ENCODE measurements at regions not wholly inside any gene's neighbourhood (a gene's known extent, or its start where the extent isn't known, plus 50 kb on each side); places are given as distances from the start of the nearest gene placed in this dataset.

DNA sequence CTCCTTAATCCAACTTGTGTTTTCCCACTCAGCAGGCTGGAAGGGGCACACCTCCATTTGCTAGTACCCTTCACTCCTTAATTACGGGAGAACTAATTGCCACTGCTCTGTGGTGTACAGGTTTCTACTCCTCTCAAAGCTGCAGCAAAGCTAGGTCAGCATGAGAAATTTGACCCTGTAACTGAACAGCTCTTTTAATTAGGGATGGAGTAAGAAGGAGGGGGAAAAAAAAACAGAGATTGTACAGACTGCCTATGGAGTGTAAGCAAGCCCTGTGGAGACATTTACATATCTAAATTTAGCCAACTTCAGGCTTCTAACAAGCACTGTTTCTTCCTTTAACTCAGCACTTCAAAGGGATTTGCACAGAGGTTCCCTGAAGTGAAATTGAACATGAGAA is 629.7 kb upstream of the SETBP1 start:
- DNase-seq (no peak), ATAC-seq (no peak)
- Histone ChIP-seq H3K27me3 (ENCODE audit: insufficient read depth in 3 of 3, low read length in 2 of 3) (no peaks in the 10 kb centered on the region), H3K36me3 (ENCODE audit: insufficient read depth in 1 of 2, low read depth in 1 of 2) (no peaks in the 10 kb centered on the region), H3K27ac (no peak overlapping the region), H3K4me3 (no peak overlapping the region), H3K4me1 (peaks cover 14% of the 10 kb centered on the region), H3K9me3 (no peaks in the 10 kb centered on the region)
- TF ChIP-seq, protein P1, sequence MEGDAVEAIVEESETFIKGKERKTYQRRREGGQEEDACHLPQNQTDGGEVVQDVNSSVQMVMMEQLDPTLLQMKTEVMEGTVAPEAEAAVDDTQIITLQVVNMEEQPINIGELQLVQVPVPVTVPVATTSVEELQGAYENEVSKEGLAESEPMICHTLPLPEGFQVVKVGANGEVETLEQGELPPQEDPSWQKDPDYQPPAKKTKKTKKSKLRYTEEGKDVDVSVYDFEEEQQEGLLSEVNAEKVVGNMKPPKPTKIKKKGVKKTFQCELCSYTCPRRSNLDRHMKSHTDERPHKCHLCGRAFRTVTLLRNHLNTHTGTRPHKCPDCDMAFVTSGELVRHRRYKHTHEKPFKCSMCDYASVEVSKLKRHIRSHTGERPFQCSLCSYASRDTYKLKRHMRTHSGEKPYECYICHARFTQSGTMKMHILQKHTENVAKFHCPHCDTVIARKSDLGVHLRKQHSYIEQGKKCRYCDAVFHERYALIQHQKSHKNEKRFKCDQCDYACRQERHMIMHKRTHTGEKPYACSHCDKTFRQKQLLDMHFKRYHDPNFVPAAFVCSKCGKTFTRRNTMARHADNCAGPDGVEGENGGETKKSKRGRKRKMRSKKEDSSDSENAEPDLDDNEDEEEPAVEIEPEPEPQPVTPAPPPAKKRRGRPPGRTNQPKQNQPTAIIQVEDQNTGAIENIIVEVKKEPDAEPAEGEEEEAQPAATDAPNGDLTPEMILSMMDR (IDR thresholded peaks at IDR 0.05) = no peak
- intact Hi-C loops (cut with DNase I) = no loop called here
- 31 to 50% (median 37%) methylated on average over 1 of the region's 1 CpG for WGBS, 3 donors

DNA sequence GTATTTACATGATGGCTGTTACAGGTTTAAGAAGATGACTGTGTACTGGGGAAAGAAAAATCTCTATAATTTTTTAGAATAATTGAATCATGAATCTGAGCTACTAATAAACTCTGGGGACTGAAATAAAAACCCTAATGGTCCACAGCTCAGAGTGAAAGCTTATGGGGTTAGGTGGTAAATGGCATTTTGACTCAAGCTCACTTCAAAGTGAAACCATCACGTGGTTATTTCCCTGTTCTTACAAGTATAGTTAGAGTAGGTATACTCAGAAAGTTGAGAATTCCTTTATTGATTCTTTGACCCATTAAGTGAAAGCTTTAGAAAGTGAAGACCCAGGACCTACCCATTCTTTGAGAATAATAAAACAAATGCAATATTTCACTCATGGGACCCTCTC is 626.2 kb upstream of the SETBP1 start:
- no peaks in the 10 kb centered on the region for H3K27me3 ChIP-seq (ENCODE audit: insufficient read depth in 3 of 3, low read length in 2 of 3)
- no peaks in the 10 kb centered on the region for H3K36me3 ChIP-seq (ENCODE audit: insufficient read depth in 1 of 2, low read depth in 1 of 2)
- ATAC-seq = no peak
- DNase-seq = no peak
- H3K4me1 ChIP-seq = peaks cover 14% of the 10 kb centered on the region
- intact Hi-C loops (cut with DNase I) = no loop called here
- 40 to 63% (median 51%) methylated on average over 1 of the region's 1 CpG for WGBS, 3 donors
- H3K4me3 ChIP-seq = no peak overlapping the region
- TF ChIP-seq, protein P1 (IDR thresholded peaks at IDR 0.05) = no peak
- H3K27ac ChIP-seq = no peak overlapping the region
- H3K9me3 ChIP-seq = no peaks in the 10 kb centered on the region

DNA sequence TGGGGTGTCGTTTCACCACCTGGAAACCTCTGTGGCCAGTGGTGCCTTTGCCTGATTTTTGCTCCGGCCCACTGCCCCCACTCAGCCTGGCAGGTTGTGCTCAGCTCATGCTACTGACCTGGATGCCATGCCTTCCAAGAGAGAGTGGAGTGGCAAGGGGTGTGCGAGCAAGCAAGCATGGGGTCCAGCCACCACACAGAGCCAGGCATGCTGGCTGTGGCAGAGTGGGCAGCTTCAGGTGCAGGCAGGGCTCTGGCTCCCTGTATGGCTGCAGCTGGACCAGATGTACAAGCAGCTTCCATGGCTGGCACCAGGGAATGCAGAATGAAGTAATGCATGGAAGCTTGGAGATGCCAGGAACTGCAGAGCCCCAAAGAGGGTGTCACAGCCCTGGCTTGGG is 620.5 kb upstream of the SETBP1 start:
- no peak for ATAC-seq
- no peaks in the 10 kb centered on the region for H3K9me3 ChIP-seq
- H3K36me3 ChIP-seq (ENCODE audit: insufficient read depth in 1 of 2, low read depth in 1 of 2) = no peaks in the 10 kb centered on the region
- H3K27me3 ChIP-seq (ENCODE audit: insufficient read depth in 3 of 3, low read length in 2 of 3) = no peaks in the 10 kb centered on the region
- H3K27ac ChIP-seq = no peak overlapping the region
- no peak overlapping the region for H3K4me3 ChIP-seq
- TF ChIP-seq, protein P1 (IDR thresholded peaks at IDR 0.05) = no peak
- intact Hi-C loops (cut with DNase I) = no loop called here
- peaks cover 3% of the 10 kb centered on the region for H3K4me1 ChIP-seq
- DNase-seq = no peak
- 88 to 90% (median 90%) methylated on average over 3 of the region's 3 CpGs for WGBS, 3 donors

DNA sequence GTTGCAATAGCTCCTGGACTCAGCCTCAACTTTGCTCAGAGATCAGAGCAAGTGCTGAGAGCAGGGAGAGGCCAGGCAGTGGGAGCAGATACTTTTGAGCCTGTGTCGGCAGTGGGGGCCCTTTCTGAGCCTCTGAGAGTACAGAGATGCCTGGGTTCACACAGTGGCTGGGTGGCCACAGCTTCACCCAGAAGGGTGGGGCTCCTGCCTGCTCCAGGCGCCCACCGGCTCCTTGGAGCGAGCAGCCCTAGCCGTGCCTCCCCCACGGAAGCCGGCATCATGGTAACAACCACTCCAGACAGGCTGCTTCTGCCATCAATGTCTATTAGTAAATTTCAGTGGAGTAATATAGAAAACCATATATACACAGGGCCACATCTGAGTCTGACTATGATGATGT is 619.2 kb upstream of the SETBP1 start:
- intact Hi-C loops (cut with DNase I) = no loop called here
- Histone ChIP-seq H3K4me1 (no peaks in the 10 kb centered on the region), H3K9me3 (no peaks in the 10 kb centered on the region), H3K27me3 (ENCODE audit: insufficient read depth in 3 of 3, low read length in 2 of 3) (no peaks in the 10 kb centered on the region), H3K36me3 (ENCODE audit: insufficient read depth in 1 of 2, low read depth in 1 of 2) (no peaks in the 10 kb centered on the region), H3K4me3 (no peak overlapping the region), H3K27ac (no peak overlapping the region)
- ATAC-seq (no peak), DNase-seq (no peak)
- TF ChIP-seq, protein P1 (IDR thresholded peaks at IDR 0.05) = no peak
- 95 to 96% (median 96%) methylated on average over 7 of the region's 7 CpGs for WGBS, 3 donors

DNA sequence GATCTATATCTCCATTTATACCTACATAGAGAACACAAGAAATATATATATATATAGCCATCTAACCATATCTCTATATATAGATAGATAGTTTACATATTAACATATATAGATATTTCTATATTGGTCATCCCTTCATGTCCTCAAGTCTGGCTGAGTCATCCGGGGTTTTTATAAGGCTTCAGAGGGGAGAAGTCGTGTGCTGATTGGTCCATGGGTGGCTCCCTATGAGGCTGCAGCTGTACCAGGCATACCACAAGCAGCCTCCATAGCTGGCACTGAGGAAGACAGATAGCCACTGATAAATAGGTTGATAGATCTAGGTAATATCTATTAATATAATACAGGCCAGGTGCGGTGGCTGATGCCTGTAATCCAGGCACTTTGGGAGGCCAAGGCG is 618.3 kb upstream of the SETBP1 start:
- ATAC-seq (no peak), DNase-seq (no peak)
- Histone ChIP-seq H3K27ac (no peak overlapping the region), H3K27me3 (ENCODE audit: insufficient read depth in 3 of 3, low read length in 2 of 3) (no peaks in the 10 kb centered on the region), H3K9me3 (no peaks in the 10 kb centered on the region), H3K4me1 (no peaks in the 10 kb centered on the region), H3K4me3 (no peak overlapping the region), H3K36me3 (ENCODE audit: insufficient read depth in 1 of 2, low read depth in 1 of 2) (no peaks in the 10 kb centered on the region)
- intact Hi-C loops (cut with DNase I) = no loop called here
- TF ChIP-seq, protein P1 (IDR thresholded peaks at IDR 0.05) = no peak
- 93 to 97% (median 95%) methylated on average over 4 of the region's 4 CpGs for WGBS, 3 donors
